Lung microvascular endothelial cell (primary cell): ENCODE measurements at regions not wholly inside any gene's neighbourhood (a gene's known extent, or its start where the extent isn't known, plus 50 kb on each side); places are given as distances from the start of the nearest gene placed in this dataset.

Source experiments
- DNase-seq, 2 donors: peaks; one replicate each; pipeline versions ENCODE4 v3.0.0 to v3.0.0-alpha.2; 2010; ENCODE audit warnings: low read depth in 2 of 2

DNA sequence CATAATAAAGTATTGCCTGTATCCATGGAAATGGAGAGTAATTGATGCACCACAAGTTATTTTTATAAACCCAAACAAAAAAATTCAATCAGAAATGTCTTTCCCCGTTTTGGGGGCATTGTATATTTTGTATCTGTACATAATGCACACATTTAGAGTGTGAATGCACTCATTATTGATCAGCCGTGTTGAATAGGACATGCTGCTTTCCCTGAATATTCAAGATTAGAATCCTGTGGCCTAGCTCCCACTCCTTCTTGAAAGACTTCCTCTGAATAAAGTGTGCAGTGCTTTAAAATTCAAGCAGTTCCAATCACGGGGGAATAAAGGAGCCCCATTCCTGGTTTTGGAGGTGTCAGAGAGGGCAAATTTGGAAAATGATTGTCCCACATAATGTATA, 103.8 kb upstream of the TOX3 start:
- DNase-seq, result no peak

DNA sequence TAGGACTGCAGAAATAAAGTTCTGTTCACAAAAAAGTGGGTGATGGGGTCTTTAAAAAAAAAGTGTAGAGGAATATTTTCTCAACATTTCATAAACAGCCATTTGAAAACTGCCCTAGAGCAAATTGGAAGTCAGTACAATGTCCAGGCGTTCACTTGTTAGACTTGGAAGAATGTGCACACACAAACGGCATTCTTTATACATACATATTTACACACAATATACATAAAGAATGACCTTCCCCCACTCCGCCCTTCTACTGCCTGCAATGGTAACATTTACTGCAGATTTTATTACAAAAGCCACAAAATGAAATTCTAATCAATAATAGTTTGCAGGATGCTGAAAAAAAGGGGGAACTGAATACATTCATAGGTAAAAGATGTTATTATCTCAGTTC, 103.4 kb upstream of the TOX3 start:
- no peak for DNase-seq

DNA sequence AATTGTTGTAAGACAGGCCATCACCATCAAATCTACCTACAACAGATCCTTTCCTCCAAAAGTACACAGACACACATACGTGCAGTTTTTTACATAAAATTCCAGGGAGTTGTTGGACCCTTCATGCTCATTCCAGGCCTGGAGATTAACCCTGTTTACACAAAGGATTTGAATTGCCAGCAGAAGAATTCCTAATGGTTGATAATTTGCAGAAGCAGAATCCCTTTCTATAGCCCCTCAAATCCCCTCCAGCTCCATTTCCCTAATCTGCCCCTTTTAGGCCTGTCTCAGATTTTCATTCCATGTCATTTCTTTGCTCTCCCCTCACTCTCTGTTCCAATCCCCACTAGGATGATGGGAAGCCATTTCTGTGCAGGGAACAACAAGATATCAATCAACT, 102.9 kb upstream of the TOX3 start:
- no peak for DNase-seq

DNA sequence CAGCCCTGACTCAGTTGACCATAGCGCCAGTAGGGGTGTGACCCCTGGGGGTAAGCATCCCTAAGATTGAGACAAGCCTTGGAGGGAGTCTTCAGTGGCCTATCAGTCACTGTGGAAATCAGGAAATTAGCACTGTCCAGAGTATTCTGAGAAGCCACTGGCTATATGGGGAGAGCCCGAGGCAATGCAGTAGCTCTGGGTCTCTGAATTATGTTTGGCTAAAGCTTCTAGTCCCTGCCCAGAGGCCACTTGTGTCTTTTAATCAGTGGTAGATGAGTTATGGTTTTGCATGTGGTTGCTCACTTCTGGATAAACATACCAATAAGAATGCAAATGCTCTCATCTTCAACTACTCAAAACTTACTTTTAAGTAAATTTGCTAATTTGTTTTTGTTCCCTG, 100.6 kb upstream of the TOX3 start:
- DNase-seq, result no peak

DNA sequence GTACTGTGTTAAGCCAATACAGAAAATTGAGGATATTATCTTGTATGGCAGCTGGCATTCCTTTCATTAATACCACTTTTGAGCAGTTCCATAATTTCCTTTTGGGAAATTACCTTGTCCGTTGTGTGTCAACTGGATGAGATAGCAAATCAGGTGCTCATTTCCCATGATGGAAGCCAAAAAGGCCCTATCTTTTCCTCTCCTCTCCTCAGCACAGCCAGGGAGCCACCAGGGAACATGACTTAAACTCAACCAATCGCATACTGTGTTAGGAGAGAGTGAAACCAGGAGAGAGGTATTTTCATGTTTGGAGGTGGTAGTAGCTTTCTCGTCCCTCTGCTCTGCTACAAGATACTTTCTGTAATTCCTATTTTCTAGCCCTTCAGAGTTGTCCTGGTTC, 96.1 kb upstream of the TOX3 start:
- DNase-seq, result no peak

DNA sequence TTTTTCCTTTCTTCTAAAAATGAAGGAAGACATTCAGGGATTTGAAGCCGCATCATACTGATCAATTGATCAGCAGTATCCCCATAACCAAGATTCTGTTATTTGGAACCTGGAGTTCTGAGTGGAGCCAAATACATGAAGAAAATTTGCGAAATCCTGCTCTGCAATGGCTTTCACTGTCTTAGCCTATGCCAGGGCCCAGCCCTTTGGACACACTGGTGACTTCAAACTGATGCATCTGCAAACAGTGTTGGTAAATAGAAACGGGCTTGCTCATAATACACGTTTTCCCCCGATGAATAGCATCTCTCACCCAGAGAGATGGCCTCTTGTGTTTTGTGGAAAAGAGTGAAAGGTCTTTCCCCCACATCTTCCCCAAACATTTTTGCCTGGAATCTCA, 87.6 kb upstream of the TOX3 start:
- DNase-seq, result no peak

DNA sequence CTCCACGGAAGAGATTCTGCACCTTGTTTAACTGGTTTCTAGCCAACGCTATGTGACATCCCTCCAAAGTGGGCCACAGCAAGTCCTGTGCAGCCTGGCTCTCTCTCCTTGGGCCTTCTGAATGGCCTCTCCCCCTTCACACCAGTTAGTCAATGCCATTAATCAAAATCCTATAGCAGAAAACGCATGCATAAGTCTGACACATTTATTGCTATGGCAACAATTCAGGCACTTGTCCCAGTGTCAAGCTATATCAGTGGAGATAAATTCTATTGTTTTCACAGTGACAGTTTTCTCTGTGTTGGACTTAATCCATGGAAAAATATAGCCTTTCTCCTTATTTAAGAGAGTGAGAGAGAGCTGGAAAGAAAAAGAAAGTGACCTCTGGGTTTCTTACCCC, 87.2 kb upstream of the TOX3 start:
- no peak for DNase-seq

DNA sequence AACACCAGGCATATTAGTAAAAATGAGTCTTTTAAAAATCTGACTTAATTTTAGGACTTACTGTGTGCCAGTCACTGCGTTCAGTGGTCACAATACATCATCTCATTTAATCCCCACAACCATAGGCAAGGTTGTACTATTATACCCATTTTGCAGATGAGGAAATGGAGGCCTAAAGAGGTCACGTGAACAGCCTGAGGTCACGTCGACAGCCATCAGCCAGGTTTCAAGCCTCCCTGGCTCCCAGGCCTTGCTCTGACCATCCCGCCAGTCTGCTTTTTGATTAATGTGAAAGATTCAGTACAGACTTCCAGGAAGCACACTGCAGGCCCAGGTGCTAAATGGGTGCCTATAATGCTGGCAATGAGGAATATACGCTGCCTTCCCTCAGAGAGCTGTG, 86.3 kb upstream of the TOX3 start:
- no peak for DNase-seq

DNA sequence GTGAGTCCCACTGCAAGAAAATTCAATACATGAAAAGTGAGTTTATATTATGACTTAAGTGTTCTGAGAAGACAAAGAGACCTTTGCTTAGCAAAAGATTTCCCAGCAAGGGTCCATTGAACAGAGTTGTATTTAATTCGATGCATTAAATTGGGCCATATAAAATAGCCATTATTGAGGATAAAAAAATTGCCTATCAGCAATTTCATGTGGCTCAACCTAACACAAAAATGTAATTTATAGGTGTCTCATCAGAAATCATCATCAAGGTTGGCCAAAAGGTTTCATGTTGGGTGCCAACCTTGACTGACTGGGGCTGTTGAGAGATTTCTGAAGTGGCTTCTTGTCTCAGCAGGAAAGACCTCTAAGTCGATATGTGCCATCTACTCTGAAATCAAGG, 84.8 kb upstream of the TOX3 start:
- DNase-seq, result no peak

DNA sequence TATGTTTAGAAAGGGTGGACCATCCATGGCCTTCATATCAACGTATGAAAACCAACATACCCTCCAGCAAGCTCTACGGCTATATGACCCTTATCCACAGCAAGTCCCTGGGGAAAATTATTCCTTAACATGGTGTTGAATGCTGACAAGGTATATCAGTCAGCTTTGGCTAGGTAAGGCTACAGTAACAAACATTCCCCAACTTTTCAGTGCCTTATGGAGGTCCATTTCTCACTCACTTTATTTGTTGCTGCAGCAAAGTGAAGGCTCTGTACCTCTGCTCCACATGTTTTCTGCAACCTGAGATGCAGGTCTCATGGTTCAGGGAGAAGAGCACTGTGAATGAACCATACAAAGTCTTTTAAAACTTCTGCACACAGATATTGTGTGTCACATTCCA, 83.8 kb upstream of the TOX3 start:
- DNase-seq, result no peak

DNA sequence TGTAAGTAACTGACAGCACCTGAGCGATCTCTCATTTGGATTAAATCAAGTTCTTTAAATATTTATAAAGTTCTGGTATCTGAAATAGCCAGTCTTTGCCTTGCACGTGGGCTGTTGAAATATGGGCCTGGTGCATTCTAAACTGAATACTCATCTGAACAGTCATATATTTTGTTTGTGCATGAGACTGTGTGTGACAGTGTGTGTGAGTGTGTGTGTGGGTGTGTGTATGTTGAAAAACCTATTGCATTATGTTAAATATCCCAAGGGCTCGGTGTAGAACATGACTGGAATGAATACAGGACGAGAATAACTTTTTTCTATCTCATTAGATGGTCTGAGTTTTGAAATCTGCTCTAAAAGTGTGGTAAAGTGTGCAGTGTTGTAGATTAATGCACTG, 82.4 kb upstream of the TOX3 start:
- DNase-seq, result no peak

DNA sequence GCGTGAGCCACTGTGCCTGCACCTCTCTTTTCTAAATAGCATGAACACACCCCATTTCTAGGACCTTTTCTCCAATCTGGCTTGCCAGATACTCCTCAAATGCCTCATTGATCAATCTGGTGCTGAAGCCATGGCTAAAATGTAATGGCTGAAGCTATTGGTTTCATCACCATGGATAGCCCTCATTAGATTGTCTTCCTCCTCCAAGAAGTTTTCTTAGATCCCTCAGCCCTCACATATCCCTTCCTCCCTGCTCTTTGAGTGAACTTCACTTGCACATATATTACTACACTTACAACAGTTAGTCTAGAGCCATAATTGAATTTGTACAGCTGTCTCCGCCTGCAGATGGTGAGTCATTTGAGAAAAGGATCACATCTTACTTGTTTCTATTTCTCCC, 77.9 kb upstream of the TOX3 start:
- DNase-seq, result no peak

DNA sequence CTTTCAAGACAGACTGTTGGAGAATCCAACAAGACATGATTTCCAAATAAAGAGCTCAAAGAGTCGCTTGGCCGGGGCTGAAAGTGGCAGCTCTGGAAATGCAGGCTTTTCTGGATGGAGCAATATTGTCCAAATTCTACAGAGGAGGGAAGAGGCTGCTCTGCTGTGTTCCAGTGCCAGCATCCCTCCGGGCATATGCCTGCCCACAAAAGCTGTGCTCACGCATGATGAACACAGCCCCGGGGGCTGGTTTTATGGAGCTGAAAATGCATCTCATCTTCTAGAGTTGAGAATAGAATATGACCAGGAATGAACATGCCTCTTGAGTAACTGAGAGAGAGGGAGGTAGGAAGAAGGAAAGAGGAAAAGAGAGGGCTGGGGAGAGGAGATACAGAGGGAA, 74.7 kb upstream of the TOX3 start:
- DNase-seq, result no peak

DNA sequence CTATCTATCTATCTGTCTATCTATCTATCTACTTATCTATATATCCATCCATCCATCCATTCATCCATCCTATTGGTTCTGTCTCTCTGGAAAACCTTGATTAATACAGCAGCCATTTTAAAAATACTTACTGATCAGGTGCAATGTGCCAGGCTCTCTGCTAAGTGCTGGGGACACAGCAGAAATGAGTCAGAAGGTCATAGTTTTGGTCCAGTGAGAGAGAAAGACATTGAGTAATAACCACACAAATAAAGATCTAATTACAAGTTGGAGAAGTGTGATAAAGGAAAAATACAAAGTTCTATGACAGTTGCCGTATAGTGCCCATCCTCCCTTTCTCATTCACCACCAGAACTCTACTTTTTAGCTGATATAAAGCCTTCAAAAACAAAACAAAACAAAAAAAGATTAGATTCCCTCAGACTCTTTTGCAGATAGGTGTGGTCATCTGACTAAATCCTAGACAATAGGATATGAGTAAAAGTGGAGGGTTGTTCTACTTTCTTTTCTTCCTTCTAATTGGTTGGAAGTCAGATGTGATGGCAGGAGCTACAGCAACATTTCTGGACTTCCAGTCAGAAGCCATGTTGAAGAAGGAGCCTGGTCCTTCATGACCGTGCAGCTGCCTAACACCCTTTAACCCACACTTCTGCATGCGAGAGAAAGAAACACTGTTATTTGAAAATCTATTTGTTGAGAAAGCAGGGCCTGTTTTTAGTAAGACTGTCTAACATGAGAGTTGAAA, 72.0 kb upstream of the TOX3 start:
- no peak for DNase-seq

DNA sequence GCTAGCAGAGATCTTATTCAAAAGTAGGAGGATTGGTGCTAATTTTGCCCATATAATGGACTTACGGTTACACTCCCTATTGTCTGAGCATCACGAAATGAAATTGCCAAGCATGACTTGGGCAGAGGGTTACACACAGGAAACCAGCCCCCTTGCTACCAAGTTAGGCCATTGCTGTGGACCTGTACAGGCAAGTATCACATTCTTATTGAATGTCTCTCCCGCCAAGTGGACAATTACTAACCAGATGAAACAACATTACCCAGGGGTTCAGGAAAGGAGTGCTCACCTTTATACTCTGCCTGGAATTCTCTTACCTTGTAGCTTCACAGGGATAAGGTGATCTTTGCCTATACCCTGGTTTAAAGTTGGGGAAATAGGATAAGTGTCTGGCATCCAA, 70.6 kb upstream of the TOX3 start:
- DNase-seq, result no peak

DNA sequence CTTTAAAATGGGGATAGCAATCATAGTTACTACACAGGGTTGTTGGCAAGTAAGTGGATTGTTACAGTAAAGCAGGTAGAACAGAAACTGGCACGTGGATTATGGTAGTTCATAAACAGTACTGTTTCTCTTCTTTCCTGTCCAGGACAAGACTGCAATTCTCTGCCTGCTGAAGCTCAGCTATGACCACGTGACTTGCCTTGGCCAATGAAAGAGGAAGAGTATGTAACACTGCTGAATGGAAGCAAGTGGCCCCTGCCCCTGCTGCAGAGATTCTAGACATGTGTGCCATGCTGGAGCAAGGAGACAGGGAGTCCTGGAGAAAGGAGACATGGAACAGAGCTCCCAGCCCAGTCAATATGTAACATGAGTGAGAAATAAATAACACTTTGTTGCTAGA, 66.6 kb upstream of the TOX3 start:
- no peak for DNase-seq

DNA sequence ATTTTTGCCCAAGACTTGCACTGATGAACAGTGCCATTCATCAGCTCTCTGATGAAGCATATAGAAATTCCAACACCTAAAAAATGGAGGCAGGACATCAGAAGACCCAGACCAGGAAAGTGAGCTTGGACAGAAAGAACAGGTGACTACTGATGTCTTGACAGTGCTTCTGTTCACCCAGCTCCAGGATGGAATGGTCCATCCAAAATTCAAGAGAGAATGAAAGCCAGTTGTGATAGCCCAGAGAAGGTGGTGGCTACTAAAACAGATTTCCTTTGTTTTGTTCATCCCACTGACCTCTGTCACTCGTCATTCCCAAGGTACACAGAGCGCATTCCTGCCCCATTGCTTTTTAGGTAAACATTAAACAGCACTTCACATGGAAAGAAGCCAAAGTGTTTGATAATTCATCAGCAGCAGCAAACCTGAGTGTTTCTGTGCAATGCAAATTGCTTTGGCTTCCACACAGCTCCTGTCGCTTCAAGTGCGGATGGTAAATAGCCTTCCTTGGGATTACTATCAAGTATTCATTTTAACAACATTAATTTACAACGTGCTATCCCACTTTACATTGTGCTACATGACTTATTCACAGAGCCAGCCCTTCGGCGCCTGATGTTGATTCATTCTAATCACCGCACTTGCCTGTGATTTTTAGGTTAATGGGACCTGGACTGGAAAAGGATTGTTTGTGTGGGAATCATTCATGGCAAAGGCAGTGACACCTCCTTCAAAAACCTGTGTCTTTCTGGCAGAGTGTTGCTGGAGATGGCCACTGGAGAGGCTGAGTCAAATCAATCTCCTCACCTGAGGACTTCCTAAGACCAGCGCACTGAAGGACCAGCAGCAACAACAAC, 65.1 kb upstream of the TOX3 start:
- DNase-seq, result no peak

DNA sequence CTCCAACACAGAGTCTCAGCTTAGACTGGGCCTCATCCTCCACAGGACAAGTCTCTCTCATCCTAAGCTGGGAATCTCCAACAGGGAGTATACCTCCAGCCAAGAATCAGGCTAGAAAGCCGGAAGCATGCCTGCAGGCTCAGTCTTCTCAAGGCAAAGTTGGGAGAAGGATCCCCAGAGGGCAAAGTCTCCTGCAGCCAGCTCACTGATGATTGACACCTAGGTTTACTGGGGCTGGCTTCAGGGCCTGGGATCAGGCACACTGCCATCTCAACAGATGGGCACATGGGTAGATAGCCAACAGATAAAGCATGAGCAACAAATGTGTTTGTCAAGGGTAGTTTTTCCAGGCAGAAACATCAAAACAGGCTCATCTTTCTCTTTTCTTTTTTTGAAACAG, 56.1 kb upstream of the TOX3 start:
- DNase-seq, result no peak

DNA sequence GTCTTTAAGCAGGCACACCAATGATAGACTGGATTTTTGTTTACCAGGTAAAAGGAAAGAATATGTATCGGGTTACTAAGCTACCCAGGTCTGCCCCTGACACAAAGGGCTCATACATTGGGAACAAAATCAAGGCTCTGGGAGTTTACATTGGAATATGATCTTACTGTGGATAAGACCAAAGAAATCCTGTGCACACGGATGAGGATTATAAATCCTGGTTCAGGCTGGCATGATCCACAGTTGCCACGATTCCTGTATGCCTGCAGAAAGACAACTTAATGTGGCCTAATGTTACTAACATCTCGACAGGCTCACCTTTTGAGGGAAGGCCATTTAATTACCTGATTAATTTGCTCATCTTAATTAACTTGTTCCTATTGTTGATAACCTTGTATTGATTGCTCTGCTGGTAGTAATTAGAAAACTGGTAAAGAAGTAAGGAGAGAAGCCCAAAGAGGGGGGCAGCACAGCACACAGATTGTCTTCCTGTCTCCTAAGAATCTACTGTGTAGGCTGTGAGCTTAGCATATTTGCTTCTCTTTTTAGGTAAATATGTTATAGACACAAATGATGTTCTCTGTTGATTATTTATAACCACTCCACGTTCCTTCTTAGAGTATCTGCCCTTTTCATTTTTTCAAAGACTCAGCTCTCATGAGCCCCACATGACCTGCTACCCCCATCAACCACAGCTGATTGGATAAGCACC, 51.0 kb upstream of the TOX3 start:
- no peak for DNase-seq

DNA sequence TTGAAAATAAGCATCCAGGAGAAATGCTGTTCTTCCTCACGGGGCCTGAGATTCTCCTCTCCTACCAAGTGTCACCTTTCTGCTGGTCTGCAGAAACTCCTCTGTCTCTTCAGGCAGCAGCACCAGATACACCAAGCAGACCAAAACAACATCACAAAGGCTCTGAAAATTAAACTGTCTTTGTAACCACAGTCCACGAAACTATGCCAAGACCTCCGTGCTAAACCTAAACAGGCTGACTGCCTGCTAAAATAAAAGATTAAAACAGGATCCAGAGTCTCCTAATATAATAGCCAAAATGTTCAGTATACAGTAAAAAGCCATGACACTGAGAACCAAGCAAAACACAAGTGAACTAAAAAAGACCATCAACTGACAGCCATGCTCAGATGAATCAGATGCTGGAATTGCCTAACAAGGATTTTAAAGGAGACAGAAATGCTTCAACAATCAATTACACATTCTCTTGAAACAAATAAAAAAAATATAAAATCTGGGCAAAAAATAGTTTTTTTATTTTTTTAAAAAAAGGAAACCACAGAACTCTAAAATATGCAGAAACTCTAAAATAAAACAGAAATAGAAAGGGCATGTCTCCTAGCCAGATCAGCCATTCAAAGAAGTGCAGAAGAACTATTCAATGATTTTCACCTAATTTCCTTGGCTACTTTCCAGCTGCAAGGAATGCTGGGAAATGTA, 50.3 kb upstream of the TOX3 start:
- no peak for DNase-seq
